B cell (primary cell): ENCODE measurements at regions not wholly inside any gene's neighbourhood (a gene's known extent, or its start where the extent isn't known, plus 50 kb on each side); places are given as distances from the start of the nearest gene placed in this dataset.

ENCODE experiments used
- ATAC-seq: fragments of 200-7000 bp; cut with Tn5 transposase; one replicate; pipeline ENCODE4 v1.10.0; 2021; ENCODE audit warnings: low read depth, mild to moderate bottlenecking, moderate number of reproducible peaks, moderate library complexity
- CTCF ChIA-PET: fragments of 350-600 bp; sonication (Branson Sonifier 250); formaldehyde crosslinking; loops from one replicate; lab custom pipeline; 2021; ENCODE audit warnings: antibody characterized with exemption, inconsistent platforms; lab: Charles Lee
- POLR2A ChIA-PET: fragments of 350-600 bp; sonication (Branson Sonifier 250); formaldehyde crosslinking; loops from one replicate; lab custom pipeline; 2021; ENCODE audit warnings: antibody characterized with exemption; lab: Charles Lee
- DNase-seq: peaks from one replicate; pipeline ENCODE4 v3.0.0; 2013
- H2AFZ ChIP-seq: 2 replicates; pipeline ENCODE4 v1.6.1; 2012; ENCODE audit warnings: mild to moderate bottlenecking, low read depth, low read length; ENCODE audit not compliant: insufficient read depth, poor library complexity, severe bottlenecking
- H3K27ac ChIP-seq, 2 donors: 1 replicate in 1 of 2; 2 replicates in 1 of 2; pipeline ENCODE4 v1.5.1; 2012 to 2013; ENCODE audit warnings: low read length in 2 of 2, mild to moderate bottlenecking in 2 of 2, moderate library complexity in 1 of 2
- H3K27me3 ChIP-seq, 4 experiments: fragments of 200-600 bp in 1 of 4; sonication (generic) in 1 of 4; replicated peaks in 1 of 4; 1 replicate in 2 of 4; 2 replicates in 2 of 4; pipeline versions ENCODE4 v1.6.1 to v1.7.0; 2013 to 2016; ENCODE audit warnings: low read length in 3 of 4, mild to moderate bottlenecking in 2 of 4, mixed read lengths in 1 of 4, moderate library complexity in 1 of 4; ENCODE audit not compliant: insufficient read depth in 4 of 4, control insufficient read depth in 3 of 4; ENCODE audit errors: control extremely low read depth in 1 of 4
- H3K36me3 ChIP-seq, 2 experiments: replicated peaks in 1 of 2; 1 replicate in 1 of 2; 2 replicates in 1 of 2; pipeline versions ENCODE4 v1.6.1 to v1.7.1; 2013; ENCODE audit warnings: low read length in 1 of 2; ENCODE audit not compliant: insufficient read depth in 2 of 2, control insufficient read depth in 1 of 2; ENCODE audit errors: control extremely low read depth in 1 of 2, extremely low read depth in 1 of 2
- H3K4me1 ChIP-seq, 2 donors: fragments of 200-600 bp in 1 of 2; sonication (generic) in 1 of 2; 1 replicate in 1 of 2; 2 replicates in 1 of 2; pipeline versions ENCODE4 v1.5.1 to v1.6.1; 2013 to 2017; ENCODE audit warnings: low read length in 2 of 2; ENCODE audit not compliant: control insufficient read depth in 2 of 2, insufficient read depth in 2 of 2
- H3K4me2 ChIP-seq: replicated peaks from 2 replicates; pipeline ENCODE3; 2012; ENCODE audit warnings: mild to moderate bottlenecking, low read depth, low read length; ENCODE audit not compliant: poor library complexity, severe bottlenecking
- H3K4me3 ChIP-seq, 5 experiments: fragments of 200-600 bp in 1 of 5; sonication (generic) in 1 of 5; 1 replicate in 3 of 5; 2 replicates in 2 of 5; pipeline versions ENCODE4 v1.5.1 to v1.7.0; 2011 to 2016; ENCODE audit warnings: low read length in 4 of 5, mild to moderate bottlenecking in 4 of 5, low read depth in 2 of 5, control low read depth in 1 of 5, moderate library complexity in 1 of 5; ENCODE audit not compliant: insufficient read depth in 1 of 5; ENCODE audit errors: control extremely low read depth in 1 of 5, extremely low read depth in 1 of 5
- H3K79me2 ChIP-seq: fragments of 200-600 bp; sonication (generic); one replicate; pipeline ENCODE4 v1.6.0; 2016; ENCODE audit warnings: low read length; ENCODE audit not compliant: control insufficient read depth, insufficient read depth
- H3K9ac ChIP-seq: fragments of 200-600 bp; sonication (generic); 2 replicates; pipeline ENCODE4 v1.6.1; 2017; ENCODE audit warnings: mild to moderate bottlenecking, low read length, moderate library complexity
- H3K9me3 ChIP-seq, 3 donors: one replicate each; pipeline versions ENCODE4 v1.6.1 to v1.7.1; 2013; ENCODE audit warnings: low read length in 2 of 3; ENCODE audit not compliant: control insufficient read depth in 2 of 3, insufficient read depth in 1 of 3; ENCODE audit errors: control extremely low read depth in 1 of 3
- H4K20me1 ChIP-seq: 2 replicates; pipeline ENCODE4 v1.6.0; 2012; ENCODE audit warnings: mild to moderate bottlenecking, low read length; ENCODE audit not compliant: insufficient read depth, control insufficient read depth, poor library complexity, severe bottlenecking
- H3K27ac Mint-ChIP-seq: one replicate; pipeline ENCODE4 v1.8.0; 2021; ENCODE audit warnings: mixed read lengths
- H3K27me3 Mint-ChIP-seq: one replicate; pipeline ENCODE4 v1.8.0; 2021; ENCODE audit warnings: mixed read lengths
- H3K4me1 Mint-ChIP-seq: one replicate; pipeline ENCODE4 v1.8.0; 2021; ENCODE audit warnings: mixed read lengths
- H3K4me3 Mint-ChIP-seq: one replicate; pipeline ENCODE4 v1.8.0; 2021; ENCODE audit warnings: mixed read lengths
- H3K9me3 Mint-ChIP-seq: one replicate; pipeline ENCODE4 v1.8.0; 2022; ENCODE audit warnings: mixed read lengths; ENCODE audit not compliant: insufficient read depth
- CTCF ChIP-seq: fragments of 200-600 bp; IDR thresholded peaks from one replicate; pipeline ENCODE4 v1.8.0; 2022; ENCODE audit warnings: antibody characterized with exemption, mild to moderate bottlenecking
- EZH2 ChIP-seq: IDR thresholded peaks from 2 replicates; pipeline ENCODE4 v1.6.1; 2012; ENCODE audit warnings: borderline replicate concordance, low read depth, mild to moderate bottlenecking, moderate library complexity, low read length; ENCODE audit not compliant: insufficient read depth, poor library complexity, severe bottlenecking
- WGBS: methylation state at CpG from one replicate; pipeline ENCODE4 v1.1.5; 2013; ENCODE audit warnings: missing lambda C conversion rate; ENCODE audit not compliant: insufficient coverage; 5-methylcytosine and 5-hydroxymethylcytosine counted together
- intact Hi-C: fragments of 100-400 bp; cut with micrococcal nuclease; formaldehyde crosslinking; loops from one replicate; pipeline ENCODE4 v1.10.0; 2022

DNA sequence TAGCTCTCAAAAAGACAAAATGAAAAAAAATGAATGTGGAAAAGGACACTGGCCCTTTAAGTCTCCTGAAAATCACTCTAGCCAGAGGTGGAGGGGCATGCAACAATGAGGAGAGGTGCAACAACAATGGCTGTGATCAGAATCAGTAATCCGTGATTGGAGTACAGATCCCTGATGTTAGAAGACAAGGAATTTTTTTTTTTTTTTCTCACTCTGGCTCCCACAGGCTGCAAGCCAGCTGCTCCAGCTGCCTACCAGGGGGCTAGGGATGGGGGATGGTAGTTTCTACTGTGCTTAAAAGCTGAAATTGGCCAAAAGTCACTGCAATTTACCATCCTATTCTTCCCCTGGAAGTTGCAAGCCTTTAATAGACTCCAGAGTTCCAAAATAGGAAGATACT, 54.5 kb downstream of the STYXL2 start:
- H3K27me3 Mint-ChIP-seq = peaks cover 44% of the 10 kb centered on the region

More for the DNA sequence above, 54.5 kb downstream of the STYXL2 start:
- no peak for DNase-seq
- Mint-ChIP-seq H3K4me1 (no peaks in the 10 kb centered on the region), H3K9me3 (peaks cover 7% of the 10 kb centered on the region), H3K4me3 (no peak overlapping the region), H3K27ac (no peak overlapping the region)
- H3K79me2 ChIP-seq = no peaks in the 10 kb centered on the region
- intact Hi-C loops = no loop called here
- no peak overlapping the region for H3K4me3 ChIP-seq
- ChIA-PET CTCF (interaction anchor here (0.7 kb wide), 1 partner anchor 18 kb away, joined by 3 read pairs; no protein-coding TSS in a partner anchor), POLR2A (no interaction called here)
- H3K9ac ChIP-seq = no peak overlapping the region
- H3K36me3 ChIP-seq = no peaks in the 10 kb centered on the region
- no CpG with 5 or more reads among the region's 1 CpG for WGBS
- peaks cover 0 to 8% (median 6%) of the 10 kb centered on the region in 3 donors for H3K9me3 ChIP-seq
- H2AFZ ChIP-seq = no peak overlapping the region
- H4K20me1 ChIP-seq = no peaks in the 10 kb centered on the region
- no peak for ATAC-seq
- H3K27ac ChIP-seq = no peak overlapping the region
- H3K4me1 ChIP-seq = no peaks in the 10 kb centered on the region
- peaks cover 0 to 17% (median 6%) of the 10 kb centered on the region in 4 experiments for H3K27me3 ChIP-seq
- no peak overlapping the region for H3K4me2 ChIP-seq
- no peak for TF ChIP-seq CTCF
- no peak for TF ChIP-seq EZH2
